ENCODE measurements at regions not wholly inside any gene's neighbourhood (a gene's known extent, or its start where the extent isn't known, plus 50 kb on each side); places are given as distances from the start of the nearest gene placed in this dataset.

- no peaks in the 10 kb centered on the region for H3K4me1 Mint-ChIP-seq
- H3K27ac Mint-ChIP-seq = no peak overlapping the region
- no peak overlapping the region for H3K27ac ChIP-seq (ENCODE audit: low read length)
- no peak overlapping the region for H3K4me3 Mint-ChIP-seq
- ATAC-seq (no peak), DNase-seq (no peak)
- no peaks in the 10 kb centered on the region for H3K9me3 ChIP-seq (ENCODE audit: control insufficient read depth, insufficient read depth, low read length)
- H3K9me3 Mint-ChIP-seq = peaks cover 0 to 2% of the 10 kb centered on the region in 2 donors
- WGBS (ENCODE audit: insufficient coverage) = 72% methylated on average over 7 of the region's 7 CpGs
- H3K36me3 ChIP-seq (ENCODE audit: control insufficient read depth, insufficient read depth, low read length) = no peaks in the 10 kb centered on the region
- no peak overlapping the region for H3K4me3 ChIP-seq (ENCODE audit: low read length)
- no peaks in the 10 kb centered on the region for H3K4me1 ChIP-seq (ENCODE audit: control insufficient read depth, insufficient read depth, low read length)
- no peaks in the 10 kb centered on the region for H3K27me3 Mint-ChIP-seq (ENCODE audit: low read depth in 2 of 2)
- no peaks in the 10 kb centered on the region for H3K36me3 Mint-ChIP-seq
- no peaks in the 10 kb centered on the region for H3K27me3 ChIP-seq (ENCODE audit: control insufficient read depth, insufficient read depth, low read length)
- no peak for TF ChIP-seq CTCF (IDR thresholded peaks at IDR 0.05)
- intact Hi-C loops (cut with micrococcal nuclease) = no loop called here
These were observed 140.7 kb upstream of the PTBP2 start for GRCh38 chr1:96580920-96581319.

- no peak overlapping the region for H3K27ac Mint-ChIP-seq
- H3K4me3 ChIP-seq (ENCODE audit: low read length) = no peak overlapping the region
- no peaks in the 10 kb centered on the region for H3K4me1 Mint-ChIP-seq
- H3K9me3 Mint-ChIP-seq = peaks cover 0 to 2% of the 10 kb centered on the region in 2 donors
- DNase-seq (no peak), ATAC-seq (no peak)
- no peaks in the 10 kb centered on the region for H3K27me3 ChIP-seq (ENCODE audit: control insufficient read depth, insufficient read depth, low read length)
- no peaks in the 10 kb centered on the region for H3K4me1 ChIP-seq (ENCODE audit: control insufficient read depth, insufficient read depth, low read length)
- intact Hi-C loops (cut with micrococcal nuclease) = no loop called here
- H3K36me3 ChIP-seq (ENCODE audit: control insufficient read depth, insufficient read depth, low read length) = no peaks in the 10 kb centered on the region
- H3K27me3 Mint-ChIP-seq (ENCODE audit: low read depth in 2 of 2) = no peaks in the 10 kb centered on the region
- no peaks in the 10 kb centered on the region for H3K36me3 Mint-ChIP-seq
- no peak overlapping the region for H3K4me3 Mint-ChIP-seq
- 64% methylated on average over 5 of the region's 7 CpGs for WGBS (ENCODE audit: insufficient coverage)
- no peak overlapping the region for H3K27ac ChIP-seq (ENCODE audit: low read length)
- no peak for TF ChIP-seq CTCF (IDR thresholded peaks at IDR 0.05)
- no peaks in the 10 kb centered on the region for H3K9me3 ChIP-seq (ENCODE audit: control insufficient read depth, insufficient read depth, low read length)
These were observed 139.8 kb upstream of the PTBP2 start for GRCh38 chr1:96581772-96582171.

- Mint-ChIP-seq H3K4me3 (no peak overlapping the region), H3K9me3 (no peaks in the 10 kb centered on the region), H3K4me1 (no peaks in the 10 kb centered on the region), H3K27me3 (ENCODE audit: low read depth in 2 of 2) (no peaks in the 10 kb centered on the region), H3K27ac (no peak overlapping the region), H3K36me3 (no peaks in the 10 kb centered on the region)
- Histone ChIP-seq H3K4me1 (ENCODE audit: control insufficient read depth, insufficient read depth, low read length) (no peaks in the 10 kb centered on the region), H3K9me3 (ENCODE audit: control insufficient read depth, insufficient read depth, low read length) (no peaks in the 10 kb centered on the region), H3K27me3 (ENCODE audit: control insufficient read depth, insufficient read depth, low read length) (no peaks in the 10 kb centered on the region), H3K36me3 (ENCODE audit: control insufficient read depth, insufficient read depth, low read length) (no peaks in the 10 kb centered on the region), H3K27ac (ENCODE audit: low read length) (no peak overlapping the region), H3K4me3 (ENCODE audit: low read length) (no peak overlapping the region)
- intact Hi-C loops (cut with micrococcal nuclease) = no loop called here
- ATAC-seq (no peak), DNase-seq (no peak)
- TF ChIP-seq CTCF (IDR thresholded peaks at IDR 0.05) = no peak
These were observed 137.7 kb upstream of the PTBP2 start for GRCh38 chr1:96583903-96584302.

- WGBS (ENCODE audit: insufficient coverage) = 48% methylated on average over 3 of the region's 4 CpGs
- peaks cover 0 to 3% of the 10 kb centered on the region in 2 donors for H3K9me3 Mint-ChIP-seq
- Histone ChIP-seq H3K36me3 (ENCODE audit: control insufficient read depth, insufficient read depth, low read length) (no peaks in the 10 kb centered on the region), H3K9me3 (ENCODE audit: control insufficient read depth, insufficient read depth, low read length) (no peaks in the 10 kb centered on the region), H3K4me1 (ENCODE audit: control insufficient read depth, insufficient read depth, low read length) (no peaks in the 10 kb centered on the region), H3K27ac (ENCODE audit: low read length) (no peak overlapping the region), H3K4me3 (ENCODE audit: low read length) (no peak overlapping the region), H3K27me3 (ENCODE audit: control insufficient read depth, insufficient read depth, low read length) (no peaks in the 10 kb centered on the region)
- no peaks in the 10 kb centered on the region for H3K4me1 Mint-ChIP-seq
- H3K27me3 Mint-ChIP-seq (ENCODE audit: low read depth in 2 of 2) = no peaks in the 10 kb centered on the region
- no peaks in the 10 kb centered on the region for H3K36me3 Mint-ChIP-seq
- no peak overlapping the region for H3K27ac Mint-ChIP-seq
- no peak for DNase-seq
- intact Hi-C loops (cut with micrococcal nuclease) = no loop called here
- no peak for ATAC-seq
- H3K4me3 Mint-ChIP-seq = no peak overlapping the region
- no peak for TF ChIP-seq CTCF (IDR thresholded peaks at IDR 0.05)
These were observed 134.4 kb upstream of the PTBP2 start for GRCh38 chr1:96587222-96587621.
